ENCODE measurements at regions not wholly inside any gene's neighbourhood (a gene's known extent, or its start where the extent isn't known, plus 50 kb on each side); places are given as distances from the start of the nearest gene placed in this dataset.

DNA sequence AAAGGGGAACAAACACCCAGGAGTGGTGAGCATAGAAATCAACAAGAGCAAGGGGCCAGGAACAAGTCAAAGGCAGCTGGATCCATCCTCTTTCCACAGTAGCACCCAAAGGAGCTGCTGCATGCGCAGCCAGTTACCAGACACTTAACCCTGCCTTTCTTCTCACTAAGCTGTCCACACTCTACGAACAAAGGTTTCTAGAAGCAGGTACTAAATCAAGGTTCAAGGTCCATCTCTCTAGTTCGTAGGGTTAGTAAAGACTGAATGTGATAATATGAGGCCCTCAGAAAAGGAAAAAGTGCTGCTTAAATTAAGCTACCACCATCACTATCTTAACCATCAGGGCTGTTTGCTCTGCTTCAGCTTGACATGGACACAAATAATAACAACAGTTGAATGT lies 121.2 kb upstream of the NIPBL start:
- TF ChIP-seq, protein P1, sequence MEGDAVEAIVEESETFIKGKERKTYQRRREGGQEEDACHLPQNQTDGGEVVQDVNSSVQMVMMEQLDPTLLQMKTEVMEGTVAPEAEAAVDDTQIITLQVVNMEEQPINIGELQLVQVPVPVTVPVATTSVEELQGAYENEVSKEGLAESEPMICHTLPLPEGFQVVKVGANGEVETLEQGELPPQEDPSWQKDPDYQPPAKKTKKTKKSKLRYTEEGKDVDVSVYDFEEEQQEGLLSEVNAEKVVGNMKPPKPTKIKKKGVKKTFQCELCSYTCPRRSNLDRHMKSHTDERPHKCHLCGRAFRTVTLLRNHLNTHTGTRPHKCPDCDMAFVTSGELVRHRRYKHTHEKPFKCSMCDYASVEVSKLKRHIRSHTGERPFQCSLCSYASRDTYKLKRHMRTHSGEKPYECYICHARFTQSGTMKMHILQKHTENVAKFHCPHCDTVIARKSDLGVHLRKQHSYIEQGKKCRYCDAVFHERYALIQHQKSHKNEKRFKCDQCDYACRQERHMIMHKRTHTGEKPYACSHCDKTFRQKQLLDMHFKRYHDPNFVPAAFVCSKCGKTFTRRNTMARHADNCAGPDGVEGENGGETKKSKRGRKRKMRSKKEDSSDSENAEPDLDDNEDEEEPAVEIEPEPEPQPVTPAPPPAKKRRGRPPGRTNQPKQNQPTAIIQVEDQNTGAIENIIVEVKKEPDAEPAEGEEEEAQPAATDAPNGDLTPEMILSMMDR (conservative IDR thresholded peaks at IDR 0.05; ENCODE audit: low read length), result no peak
- DNase-seq (ENCODE audit: low read depth), result no peak
- no peak overlapping the region for H3K4me3 ChIP-seq (ENCODE audit: low read length)

DNA sequence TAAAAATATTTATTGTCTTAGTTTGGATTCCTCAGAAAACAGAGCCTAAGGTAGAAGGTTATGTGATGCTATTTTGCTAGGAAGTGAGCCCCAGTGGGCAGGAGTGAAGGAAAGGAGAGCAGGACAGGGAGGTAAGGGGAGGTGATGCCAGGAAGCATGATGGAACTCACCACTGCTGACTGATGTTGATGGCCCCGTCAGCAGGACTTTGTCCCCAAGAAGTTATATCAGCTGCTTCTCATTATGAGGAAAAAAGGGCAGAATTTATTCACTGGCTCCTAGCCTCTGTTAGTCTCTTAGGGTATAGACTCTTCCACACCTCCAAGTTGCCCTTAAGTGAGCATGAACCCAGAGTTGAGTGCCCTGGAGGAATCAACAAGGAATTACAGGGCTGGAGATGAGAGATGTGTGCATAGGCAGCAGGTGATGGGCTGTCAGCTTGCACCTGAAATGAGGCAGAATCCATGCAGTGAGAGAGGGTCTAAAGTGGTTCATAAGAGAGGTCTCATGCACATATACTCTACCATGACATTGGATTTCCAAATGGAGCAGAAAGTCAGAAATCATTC lies 120.6 kb upstream of the NIPBL start:
- TF ChIP-seq, protein P1 (conservative IDR thresholded peaks at IDR 0.05; ENCODE audit: low read length), result no peak

DNA sequence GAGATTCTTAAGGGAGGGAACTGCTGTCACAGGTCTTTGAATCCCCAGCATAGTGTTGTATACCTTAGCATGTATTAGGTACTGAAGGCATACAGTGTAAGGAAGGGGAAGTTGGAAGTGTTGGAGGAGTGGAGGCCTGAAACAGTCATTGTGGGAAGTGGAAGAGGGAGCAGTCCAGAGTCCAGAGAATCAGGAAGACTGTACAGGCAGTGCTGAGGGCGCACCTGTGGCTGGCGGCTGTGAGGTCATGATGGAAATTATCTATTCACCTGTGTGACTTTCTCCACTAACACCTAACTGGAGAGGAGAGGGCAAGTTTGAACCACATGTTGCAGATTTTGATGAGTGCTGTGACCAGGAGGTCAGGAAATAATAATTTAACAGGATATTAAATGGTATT lies 119.7 kb upstream of the NIPBL start:
- TF ChIP-seq, protein P1 (conservative IDR thresholded peaks at IDR 0.05; ENCODE audit: low read length), result no peak

More for the DNA sequence above, 120.6 kb upstream of the NIPBL start:
- no peak overlapping the region for H3K4me3 ChIP-seq (ENCODE audit: low read length)
- no peak for DNase-seq (ENCODE audit: low read depth)

DNA sequence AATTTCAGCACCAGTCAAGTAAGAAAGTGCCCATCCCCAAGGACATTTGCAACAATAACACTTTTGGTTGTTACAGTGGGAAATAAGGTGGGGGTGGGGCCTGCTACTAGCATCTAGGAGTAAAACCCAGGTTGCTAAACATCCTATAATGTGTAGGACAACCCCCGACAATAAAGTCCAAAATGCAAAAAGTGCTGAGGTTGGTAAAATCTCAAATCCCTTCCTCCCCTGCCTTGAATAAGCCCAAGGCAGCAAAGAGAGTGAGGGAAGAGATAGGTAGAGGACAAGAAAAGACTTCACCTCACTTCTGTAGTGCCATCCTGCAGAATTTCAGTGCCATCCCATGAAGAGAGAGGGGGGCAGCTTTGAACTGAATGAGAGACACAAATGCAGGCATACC lies 117.5 kb upstream of the NIPBL start:
- TF ChIP-seq, protein P1 (conservative IDR thresholded peaks at IDR 0.05; ENCODE audit: low read length), result no peak
- H3K4me3 ChIP-seq (ENCODE audit: low read length), result no peak overlapping the region
- DNase-seq (ENCODE audit: low read depth), result no peak

More for the DNA sequence above, 119.7 kb upstream of the NIPBL start:
- no peak overlapping the region for H3K4me3 ChIP-seq (ENCODE audit: low read length)
- no peak for DNase-seq (ENCODE audit: low read depth)

DNA sequence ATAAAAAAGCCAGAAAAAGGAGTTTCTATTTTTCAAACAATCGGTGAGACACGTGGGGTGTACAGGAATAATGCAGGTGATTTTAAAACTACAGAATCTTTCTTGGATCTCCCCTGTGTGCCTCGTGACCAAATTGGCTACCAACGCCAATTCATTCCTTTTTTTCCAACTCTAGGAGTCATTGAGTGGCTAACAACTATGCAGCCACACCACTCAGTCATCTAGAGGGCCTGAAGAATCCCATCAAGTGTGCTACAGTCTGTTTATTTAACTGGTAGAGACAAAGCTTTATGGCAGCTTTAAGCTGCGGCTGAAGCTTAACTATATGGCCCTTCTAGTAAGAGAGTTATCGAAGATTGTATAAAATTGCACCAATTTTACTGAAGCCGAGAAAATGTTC lies 113.1 kb upstream of the NIPBL start:
- no peak for DNase-seq (ENCODE audit: low read depth)
- no peak overlapping the region for H3K4me3 ChIP-seq (ENCODE audit: low read length)
- TF ChIP-seq, protein P1 (conservative IDR thresholded peaks at IDR 0.05; ENCODE audit: low read length), result no peak

DNA sequence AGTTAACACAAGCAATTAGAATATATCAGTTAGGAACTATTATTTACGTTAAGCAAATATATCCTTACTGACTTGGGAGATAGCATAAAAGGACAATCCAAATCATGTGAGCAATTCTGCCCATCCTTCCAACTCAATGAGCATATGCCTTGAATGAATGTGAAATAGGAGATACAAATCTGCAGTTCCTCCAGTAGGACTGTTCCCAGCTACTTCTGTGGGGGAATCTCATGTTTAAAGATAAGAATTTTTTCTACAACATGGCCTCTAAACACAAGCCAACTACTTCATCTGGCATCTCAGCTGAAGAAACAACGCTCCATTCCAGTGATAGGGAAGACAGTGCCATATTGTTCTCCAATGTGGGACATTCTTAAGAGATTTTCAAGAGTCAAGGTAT lies 110.7 kb upstream of the NIPBL start:
- no peak overlapping the region for H3K4me3 ChIP-seq (ENCODE audit: low read length)
- DNase-seq (ENCODE audit: low read depth), result no peak
- TF ChIP-seq, protein P1 (conservative IDR thresholded peaks at IDR 0.05; ENCODE audit: low read length), result no peak

DNA sequence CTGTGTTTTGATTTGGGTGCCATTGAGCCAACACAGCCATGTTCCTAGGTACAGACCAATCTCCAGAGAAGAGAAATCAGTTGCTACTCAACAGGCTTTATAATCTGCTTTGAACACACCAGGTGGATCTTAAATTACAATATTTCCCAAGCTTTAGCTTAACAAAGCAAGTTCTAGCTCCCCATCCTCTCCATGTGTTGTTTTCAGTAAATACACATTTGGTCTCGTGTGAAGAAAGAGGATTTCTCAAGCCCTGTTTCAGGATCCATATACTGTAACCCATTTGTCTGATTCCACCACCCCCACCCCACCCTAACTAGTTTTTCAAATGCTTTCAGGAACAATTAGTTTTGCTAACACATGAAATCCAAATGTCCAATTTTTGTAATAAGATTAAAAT lies 109.6 kb upstream of the NIPBL start:
- TF ChIP-seq, protein P1 (conservative IDR thresholded peaks at IDR 0.05; ENCODE audit: low read length), result no peak
- H3K4me3 ChIP-seq (ENCODE audit: low read length), result no peak overlapping the region
- no peak for DNase-seq (ENCODE audit: low read depth)

Data from AG10803 (cell line).